GM12891 (cell line): ENCODE measurements at regions not wholly inside any gene's neighbourhood (a gene's known extent, or its start where the extent isn't known, plus 50 kb on each side); places are given as distances from the start of the nearest gene placed in this dataset.

ENCODE experiments used
- POLR2A ChIP-seq: IDR thresholded peaks from 2 replicates; pipeline ENCODE4 v1.6.1; 2011; ENCODE audit warnings: low read depth, low read length, control low read depth
- TAF1 ChIP-seq: IDR thresholded peaks from 2 replicates; pipeline ENCODE4 v1.6.1; 2011; ENCODE audit warnings: low read depth, low read length, control low read depth

- TF ChIP-seq TAF1: no peak
- no peak for TF ChIP-seq POLR2A
Measured at GRCh38 chr7:8965177-8965576, 531.8 kb downstream of the NXPH1 start.
